ENCODE measurements at regions not wholly inside any gene's neighbourhood (a gene's known extent, or its start where the extent isn't known, plus 50 kb on each side); places are given as distances from the start of the nearest gene placed in this dataset.

DNA sequence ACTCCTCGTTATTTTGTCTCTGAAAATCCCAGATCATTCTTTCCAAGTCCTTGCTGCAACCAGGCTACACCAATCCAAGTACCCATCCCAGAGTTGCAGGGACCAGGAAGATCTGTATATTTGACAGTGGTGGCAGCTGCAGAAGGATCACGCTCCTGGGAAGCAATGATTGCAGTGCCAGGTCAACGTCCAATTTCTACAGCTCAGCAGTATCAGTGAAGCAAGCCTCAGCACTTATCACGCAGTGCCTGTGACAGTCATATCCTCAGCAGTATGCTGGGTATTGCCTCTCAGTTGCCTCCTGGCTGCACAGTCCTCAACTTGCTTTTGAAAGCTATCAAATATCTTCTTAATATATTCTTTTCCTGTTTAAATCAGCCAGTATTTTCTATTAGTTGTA is 66.7 kb downstream of the BARHL2 start:
- no peak for DNase-seq

GRCh38 chr1:90640325-90640724 is 76.8 kb downstream of the BARHL2 start:
- DNase-seq, result no peak

DNA sequence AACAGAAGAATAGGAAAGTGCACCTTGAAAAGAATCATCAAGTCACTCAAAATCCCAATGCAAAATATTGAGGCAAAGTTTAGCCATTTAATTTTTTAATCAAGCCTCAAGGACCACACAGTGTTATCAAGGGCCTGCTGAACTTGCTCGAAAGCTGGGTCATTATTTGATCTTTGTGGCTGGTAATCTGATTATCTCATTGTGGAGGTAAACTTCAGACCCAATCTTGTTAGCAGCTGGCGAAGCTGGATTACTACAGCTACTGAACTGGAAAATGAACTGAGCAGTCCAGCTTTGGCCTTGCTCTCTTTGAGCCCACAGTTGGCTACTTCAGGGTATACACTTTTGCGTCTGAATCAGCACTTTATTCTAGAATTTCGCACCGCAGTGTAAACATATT is 94.4 kb downstream of the BARHL2 start:
- no peak for DNase-seq

DNA sequence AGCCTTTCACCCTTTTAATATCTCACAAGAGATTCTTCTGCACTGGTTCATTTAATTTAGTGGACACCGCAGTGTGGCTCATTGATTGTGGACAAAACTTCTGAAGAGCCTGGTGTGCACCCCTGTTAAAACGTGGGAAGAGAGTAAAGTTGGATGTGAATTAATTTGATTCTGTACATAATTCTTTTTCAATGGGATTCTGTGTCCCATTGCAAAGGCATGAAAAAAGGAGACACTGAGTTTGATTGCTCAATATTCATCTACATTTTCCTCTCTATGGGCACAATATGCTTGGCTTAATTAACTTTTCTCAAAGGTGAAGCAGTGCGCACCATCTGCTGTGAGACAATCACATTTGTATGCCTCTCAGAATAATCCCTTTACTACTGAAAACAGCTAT is 95.1 kb downstream of the BARHL2 start:
- no peak for DNase-seq

- no peak for DNase-seq
These were observed 100.7 kb downstream of the BARHL2 start for GRCh38 chr1:90616395-90616794.

- DNase-seq, result no peak
These were observed 102.2 kb downstream of the BARHL2 start for GRCh38 chr1:90614872-90615271.

GRCh38 chr1:90613371-90613770 is 103.7 kb downstream of the BARHL2 start:
- DNase-seq, result no peak

- DNase-seq, result no peak
These were observed 105.1 kb downstream of the BARHL2 start for GRCh38 chr1:90612033-90612432.

DNA sequence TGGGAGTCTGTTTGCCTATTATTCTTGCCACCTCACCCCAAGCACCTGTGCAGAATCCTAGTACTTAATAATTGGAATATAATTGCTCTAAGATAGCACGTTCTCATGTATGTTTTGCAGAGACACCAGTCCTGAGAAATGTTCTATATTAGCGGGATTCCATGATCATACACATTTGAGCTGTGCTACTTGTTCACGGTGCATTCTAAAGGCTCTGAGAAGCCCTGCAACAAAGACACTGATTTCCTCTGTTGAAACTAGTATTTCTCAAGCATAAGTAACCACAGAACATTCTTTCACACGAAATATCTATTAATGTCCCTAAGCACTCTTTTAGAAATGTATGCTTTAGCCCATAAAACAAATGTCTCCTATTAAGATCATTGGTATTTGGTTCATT is 109.4 kb downstream of the BARHL2 start:
- DNase-seq, result no peak

- no peak for DNase-seq
These were observed 112.0 kb downstream of the BARHL2 start for GRCh38 chr1:90605070-90605469.

DNA sequence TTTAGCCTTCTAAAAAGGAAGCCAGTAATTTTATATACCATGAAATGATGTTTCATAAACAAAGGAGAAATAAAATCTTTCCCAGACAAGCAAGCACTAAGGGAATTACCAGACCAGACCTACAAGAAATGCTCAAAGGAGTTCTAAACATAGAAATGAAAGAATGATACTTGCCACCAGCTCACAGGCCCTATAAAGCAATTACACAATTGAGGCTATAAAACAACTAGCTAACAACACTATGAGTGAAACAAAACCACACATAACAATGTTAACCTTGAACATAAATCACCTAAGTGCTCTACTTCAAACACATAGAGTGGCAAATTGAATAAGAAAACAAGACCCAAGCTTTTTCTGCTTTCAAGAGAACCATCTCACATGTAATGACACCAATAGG is 123.8 kb downstream of the BARHL2 start:
- no peak for DNase-seq

DNA sequence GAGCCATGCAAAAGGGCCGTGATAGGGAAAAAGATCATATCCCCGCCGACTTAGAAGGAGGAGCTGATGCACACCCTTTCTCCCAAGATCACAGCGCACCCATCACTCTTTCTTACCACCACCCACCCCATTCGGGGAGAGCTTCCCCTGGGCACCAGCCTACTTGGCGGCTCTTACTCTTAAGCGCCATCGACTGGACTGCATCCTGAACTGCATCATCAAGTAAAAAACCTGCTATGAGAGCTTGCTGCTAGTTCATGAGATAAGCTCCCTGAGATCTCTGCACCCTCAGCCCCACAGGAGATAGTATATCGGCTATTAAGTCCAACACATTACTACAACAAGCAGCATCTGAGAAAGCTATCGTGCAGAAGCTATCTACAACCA is 125.1 kb downstream of the BARHL2 start:
- DNase-seq, result no peak

DNA sequence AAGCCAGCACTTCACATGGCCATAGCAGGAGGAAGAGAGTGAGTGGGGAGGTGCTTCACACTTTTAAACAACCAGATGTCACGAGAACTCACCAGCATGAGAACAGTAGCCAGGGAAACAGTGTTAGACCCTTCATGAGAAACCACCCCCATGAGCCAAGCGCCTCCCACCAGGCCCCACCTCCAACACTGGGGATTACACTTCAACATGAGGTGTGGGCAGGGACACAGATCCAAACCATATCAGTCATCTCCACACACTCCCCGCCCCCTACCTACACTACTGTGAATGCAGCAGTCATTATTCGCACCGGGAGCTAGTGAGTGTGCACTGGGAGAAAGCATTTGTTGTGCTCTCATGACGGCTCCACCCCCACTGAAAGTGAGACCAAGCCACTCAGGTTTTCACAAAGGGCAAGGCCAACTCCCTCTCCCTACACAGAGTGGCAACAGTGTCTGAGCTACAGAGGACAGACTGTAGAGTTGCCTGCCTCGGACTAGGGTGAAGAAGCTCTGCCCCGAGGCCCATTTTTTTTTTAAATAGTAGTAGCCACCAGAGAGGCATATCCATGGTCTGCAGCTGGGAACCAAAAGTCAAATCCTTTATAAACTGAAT is 125.6 kb downstream of the BARHL2 start:
- DNase-seq, result no peak

DNA sequence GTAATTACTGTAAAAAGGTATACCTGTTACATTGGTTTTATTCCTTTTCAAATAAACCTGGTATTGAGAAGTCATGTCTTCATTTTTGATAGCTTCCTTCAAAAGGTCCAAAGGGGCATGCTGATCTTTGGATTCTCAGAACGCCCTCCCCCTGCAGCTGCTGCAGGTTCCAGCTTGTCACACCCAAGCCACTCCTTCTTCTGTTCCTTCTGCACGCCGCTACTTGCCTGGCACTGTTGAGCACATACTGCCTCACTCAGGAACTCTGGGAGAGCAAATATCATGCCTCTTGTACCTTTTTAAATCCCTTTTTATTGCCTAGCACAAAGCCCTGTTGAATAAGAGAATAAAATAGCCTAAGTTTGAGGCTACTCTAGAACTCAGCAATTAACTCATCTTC is 136.9 kb downstream of the BARHL2 start:
- DNase-seq, result no peak

DNA sequence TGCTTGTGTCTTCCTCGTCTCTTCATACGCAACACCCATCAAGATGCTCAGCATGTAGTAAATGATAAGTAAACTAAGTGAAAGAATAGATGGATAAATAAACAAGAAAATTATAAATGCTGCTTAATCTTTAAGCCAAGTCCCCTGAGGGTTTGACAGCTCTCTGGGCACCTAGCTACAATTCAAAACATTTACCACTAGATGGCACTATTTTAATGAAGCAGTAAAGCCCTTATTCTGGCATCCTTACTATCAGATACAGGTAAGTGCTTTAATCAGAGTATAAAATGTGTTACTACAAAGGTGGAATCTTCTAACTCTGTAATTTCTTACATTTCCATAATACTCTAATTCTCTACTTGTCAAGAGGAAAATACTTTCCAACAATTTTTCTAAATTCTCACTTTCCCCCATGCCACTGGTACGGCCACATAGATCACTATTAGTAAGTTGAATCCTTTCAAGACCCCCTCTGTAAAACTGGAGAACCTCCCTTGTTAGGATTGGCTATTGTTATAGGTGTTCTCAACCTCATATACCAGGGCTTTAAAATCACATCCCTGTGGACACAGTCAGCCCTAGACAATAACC is 137.8 kb downstream of the BARHL2 start:
- peak; percentile 30 for DNase-seq

GRCh38 chr1:90574692-90575370 is 142.3 kb downstream of the BARHL2 start:
- DNase-seq, result no peak

DNA sequence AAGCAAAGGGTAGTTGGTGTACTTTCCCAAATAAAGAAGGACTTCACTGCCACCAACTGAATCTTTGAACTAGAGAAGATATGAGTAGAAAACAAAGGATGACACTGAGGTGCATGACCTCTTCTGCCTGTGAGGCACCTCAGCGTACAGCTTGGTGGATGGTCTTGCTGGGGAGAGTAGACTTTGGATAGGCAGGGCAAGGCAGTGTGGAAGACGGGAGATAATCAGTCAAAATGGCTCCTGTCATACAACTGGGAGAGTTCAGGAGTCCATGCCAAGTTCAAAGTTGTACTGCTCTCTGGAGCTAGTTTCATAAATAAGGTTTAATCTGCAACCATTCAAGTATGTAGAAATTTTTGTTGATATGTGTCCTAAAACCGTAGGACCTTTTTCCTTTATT is 143.4 kb downstream of the BARHL2 start:
- DNase-seq, result no peak

DNA sequence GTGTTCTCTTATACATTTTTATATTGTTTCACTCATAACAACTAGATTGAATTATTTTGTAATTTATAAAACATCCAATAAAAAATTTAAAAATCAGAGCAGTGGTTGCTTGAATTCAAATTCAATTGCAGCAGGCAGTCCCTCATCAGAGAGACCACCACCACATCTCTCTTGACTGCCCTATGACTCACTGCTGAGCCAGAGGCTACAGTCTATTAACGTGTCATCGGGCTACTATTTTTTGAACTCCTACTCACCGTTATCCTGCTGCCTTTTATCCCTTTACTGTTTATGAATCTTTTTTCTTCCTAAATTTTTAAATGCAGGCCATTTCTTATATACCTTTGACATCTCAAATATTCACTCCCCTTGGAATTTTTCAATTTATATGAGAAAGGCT is 144.7 kb downstream of the BARHL2 start:
- no peak for DNase-seq

GRCh38 chr1:90568436-90568835 is 148.7 kb downstream of the BARHL2 start:
- DNase-seq, result no peak

DNA sequence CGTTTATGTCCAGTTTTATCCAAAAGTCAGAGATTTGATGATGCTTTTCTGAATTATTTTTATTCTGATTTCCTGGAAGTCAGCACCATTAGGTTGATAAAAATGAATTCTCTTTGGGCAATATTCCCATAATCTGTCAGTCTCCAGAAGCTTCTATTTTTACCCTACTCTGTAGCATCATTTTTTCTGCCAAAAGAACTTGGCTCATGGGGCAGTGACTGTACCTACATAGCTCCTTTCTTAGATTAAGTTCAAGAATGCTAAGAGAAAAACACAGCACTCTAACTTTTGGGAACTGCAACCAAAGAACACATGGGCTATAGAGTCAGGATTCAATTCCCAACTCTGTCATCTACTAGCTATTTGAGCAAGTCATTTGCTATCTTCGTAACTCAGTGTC is 152.9 kb downstream of the BARHL2 start:
- no peak for DNase-seq

DNA sequence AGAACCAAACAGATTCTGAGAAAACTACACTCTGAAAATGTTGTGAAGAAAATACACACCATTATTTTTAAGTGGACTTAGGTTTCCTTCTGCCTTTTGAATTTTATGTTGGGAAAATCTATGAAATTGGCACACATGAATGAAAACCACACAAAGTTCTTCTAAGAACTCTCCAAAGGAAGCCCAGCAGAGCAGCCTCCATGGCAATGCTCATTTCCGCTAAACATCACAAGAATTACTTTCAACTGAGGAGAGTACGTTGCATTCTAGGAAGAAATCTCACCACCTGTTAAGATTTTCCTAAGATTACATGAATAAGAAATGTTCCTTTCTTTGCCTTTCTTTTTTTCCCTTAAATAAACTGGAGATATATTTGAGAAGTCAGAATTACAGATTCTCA is 154.2 kb downstream of the BARHL2 start:
- no peak for DNase-seq

DNA sequence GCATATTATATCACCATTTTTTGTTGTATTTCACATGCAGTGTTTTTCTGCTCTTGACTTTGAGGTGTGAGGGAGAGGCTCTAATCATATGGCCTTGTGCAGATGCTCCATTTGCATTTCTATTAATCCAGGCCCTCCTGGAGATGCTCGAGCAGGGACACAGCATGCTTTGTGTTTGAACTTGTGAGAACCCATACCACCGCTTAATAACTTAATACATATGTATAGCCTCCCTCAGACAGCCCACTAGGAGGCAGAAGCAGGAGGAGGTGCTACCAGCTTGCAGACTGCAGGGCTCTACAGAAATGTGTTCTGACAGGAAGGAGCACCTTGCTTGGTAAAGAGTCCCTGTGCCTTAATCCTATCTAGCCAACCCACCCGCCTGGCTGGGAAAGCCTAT is 155.2 kb downstream of the BARHL2 start:
- DNase-seq, result no peak

DNA sequence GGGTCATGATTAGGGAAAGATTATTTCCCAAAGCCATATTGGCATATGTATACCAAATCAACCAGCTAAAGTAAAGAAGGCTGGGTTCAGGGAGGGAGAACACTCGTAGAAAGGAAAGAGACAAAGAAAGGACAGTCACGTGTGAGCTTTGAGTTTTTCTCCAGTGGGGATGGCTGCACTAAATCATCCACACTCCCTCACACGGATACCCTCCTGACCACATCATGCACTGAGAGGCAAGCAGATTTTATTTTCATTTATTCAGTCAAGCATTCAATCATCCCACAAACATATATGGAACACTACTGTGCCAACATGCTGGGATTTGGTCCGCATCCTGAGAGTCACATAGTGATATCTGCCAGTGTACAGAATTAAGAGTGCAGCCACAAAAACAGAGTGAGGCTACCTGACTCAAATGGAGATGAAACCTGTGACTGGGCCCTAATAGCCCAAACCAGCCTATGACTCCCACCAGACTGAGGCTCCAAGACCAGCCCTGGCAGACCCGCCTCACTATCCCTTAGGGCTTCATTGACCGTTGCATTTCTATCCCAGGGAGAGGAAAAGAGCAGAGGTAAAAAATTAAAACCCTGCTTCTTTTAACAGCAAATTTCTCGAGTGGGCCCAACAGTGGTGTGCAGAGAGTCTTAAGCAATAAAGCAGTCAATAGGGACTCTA is 155.9 kb downstream of the BARHL2 start:
- no peak for DNase-seq

DNA sequence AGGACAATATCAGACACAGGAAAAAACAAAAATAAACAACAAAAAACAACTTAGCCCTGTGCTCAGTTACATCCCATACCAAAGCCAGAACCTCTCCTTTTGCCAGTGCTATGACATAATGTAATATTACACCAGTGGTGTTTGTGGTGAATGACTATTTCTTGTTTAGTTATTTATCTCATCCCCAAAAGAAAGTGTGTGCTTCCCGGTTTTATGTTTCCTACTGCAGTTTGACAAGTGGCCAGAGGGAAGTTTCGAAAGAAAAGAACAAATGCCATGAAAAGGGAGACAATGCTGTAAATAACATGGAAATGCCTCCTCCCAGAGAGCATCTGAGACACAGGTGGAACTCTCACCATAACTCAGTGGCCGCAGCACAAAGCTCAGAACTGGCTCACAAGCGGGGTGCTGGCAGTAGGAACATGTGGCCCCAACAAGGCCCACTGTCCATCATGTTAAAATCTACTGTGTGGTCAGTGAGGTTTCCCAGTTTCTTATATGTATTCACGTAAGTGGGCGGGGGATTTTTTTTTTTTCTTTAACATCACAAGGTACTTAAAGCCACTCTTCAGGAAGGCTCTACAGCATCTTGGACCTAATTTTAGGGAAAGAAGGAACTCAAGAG is 158.2 kb downstream of the BARHL2 start:
- DNase-seq, result no peak
